ENCODE measurements at regions not wholly inside any gene's neighbourhood (a gene's known extent, or its start where the extent isn't known, plus 50 kb on each side); places are given as distances from the start of the nearest gene placed in this dataset.

DNA sequence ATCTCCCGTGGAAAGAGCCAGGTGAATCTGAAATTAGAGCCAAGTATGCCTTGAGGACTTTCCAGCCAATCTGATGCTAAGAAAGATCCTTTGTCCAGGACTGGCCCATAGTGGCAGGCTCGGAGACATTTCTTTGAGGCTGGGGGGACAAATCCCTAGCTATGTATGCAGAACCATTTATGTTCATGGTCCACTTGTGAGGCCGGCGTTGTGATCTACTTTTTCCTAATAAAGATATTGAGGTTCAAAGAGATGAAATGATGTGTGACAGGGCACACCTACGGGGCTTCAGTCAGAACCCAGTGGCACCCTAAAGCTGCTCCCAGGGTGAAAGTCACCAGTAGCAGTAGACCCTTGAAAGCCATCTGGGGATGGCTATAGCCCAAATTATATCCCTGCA lies 120.3 kb upstream of the MAFB start:
- DNase-seq = no peak

DNA sequence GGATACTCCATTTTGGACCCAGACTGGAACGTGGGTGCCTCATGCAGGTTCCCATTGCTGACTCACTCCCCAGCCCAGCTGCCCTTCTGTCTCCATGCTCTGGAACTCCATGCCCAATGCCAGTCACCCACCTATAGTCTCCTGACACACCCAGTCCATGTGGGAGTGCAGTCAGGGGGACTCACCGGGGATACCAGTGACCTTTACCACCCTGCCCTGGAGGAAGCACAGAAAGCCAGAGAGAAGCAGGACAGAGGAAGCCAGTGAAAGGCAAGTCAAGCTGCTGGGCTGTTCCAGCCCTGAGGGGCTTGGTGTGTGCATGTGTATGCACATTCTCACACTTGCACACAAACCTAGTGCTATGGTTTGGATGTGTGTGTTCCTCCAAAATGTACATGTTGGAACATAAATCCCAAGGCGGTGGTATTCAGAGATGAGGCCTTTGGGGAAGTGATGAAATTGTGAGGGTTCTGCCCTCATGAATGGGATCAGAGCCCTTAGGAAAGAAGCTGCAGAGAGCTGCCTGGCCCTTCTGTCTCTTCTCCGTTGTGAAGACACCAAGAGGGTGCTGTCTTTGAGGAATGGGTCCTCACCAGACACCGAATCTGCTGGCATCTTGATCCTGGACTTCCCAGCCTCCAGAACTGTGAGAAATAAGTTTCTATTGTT lies 121.4 kb upstream of the MAFB start:
- DNase-seq = no peak

DNA sequence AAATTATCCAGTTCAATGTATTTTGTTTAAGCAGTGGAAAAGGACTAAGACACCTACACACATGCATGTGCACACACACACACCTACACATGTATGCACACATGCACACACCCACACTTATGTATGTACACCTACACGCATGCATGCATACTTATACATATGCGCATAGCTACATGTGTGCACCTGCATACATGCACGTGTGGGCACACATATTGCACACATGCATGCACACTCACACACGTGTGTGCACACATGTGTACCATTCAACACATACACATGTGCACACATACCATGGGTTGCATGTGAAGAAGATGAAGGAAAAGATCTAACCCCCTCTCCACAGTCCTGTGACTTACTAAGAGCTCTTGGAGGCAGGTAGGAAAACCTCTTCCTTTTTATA lies 122.0 kb upstream of the MAFB start:
- no peak for DNase-seq

DNA sequence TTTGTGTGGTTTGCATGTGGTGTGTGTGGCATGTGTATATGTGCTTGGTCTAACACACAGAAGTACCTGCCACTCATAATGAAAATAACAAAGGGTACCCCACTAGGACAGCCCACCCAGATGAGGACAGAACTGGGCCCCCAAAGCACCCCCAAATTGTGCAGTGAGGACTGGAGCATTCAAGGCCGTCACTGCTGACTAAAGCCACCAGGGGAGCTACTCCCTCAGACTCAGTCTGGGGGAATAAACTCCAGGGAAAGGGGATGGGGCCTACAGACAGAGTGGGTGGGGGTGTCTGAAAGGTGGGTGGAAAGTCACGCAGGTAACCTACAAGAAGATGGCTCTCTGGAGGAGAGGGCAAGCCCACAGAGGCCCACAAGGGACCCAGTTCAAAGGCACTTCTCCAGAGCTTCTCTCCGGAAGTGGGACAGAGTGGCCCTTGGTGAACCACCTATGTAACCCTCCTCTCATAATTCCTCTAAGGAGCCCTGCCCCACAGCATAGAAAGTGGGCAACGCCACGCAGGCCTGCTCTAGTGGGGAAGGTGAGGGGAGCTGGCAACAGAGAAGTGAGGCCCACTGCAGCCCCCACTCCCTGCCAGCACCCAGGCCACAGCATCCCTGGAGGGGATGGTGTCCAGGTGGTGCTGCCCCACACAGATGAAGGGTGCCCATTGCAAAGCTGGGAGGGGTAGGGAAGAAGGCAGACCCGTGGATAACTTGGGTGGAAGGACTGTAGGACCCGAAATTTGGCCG lies 122.8 kb upstream of the MAFB start:
- DNase-seq = no peak

DNA sequence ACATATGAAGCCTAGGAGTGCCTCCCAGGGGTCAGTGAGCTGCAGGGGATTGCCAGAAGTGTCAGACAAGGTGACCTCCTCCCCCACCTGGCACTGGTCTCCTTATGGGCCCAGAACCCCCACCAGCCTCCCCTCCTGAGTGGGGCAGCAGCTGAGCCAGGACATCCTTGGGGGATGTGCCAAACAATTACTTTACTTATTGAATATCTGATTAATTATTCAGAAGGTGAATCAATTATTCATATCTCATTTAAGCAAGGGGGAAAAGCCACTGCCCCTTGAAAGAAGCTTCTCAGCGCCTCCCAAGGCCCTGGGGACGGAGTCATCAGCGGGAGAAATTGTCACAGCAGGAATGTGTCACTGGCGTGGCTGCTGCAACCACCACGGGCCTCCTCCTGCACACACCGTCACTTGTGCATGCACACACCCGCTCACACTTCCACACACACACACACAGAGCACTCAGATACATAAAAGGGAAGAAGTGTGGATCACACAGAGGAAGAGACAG lies 123.4 kb upstream of the MAFB start:
- DNase-seq = no peak

DNA sequence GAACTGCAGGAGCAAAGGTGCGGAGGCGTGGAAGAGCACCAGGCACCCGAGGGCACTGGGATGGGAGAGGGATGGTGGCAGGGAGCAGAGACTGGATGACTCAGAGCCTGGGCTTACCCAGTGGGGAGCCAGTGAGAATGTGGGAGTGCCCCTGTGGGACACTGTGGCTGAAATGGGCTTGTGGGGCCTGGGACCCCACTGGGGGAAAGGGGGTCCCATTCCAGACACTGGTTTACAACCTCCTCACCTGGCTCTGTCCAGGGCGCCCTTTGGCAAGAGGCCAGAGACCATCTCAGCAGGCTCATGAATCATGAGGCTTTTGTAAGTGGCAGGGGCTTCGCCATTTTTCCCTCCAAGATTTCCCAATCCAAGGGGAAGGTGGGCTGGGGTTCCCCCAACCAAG lies 124.0 kb upstream of the MAFB start:
- DNase-seq = no peak

DNA sequence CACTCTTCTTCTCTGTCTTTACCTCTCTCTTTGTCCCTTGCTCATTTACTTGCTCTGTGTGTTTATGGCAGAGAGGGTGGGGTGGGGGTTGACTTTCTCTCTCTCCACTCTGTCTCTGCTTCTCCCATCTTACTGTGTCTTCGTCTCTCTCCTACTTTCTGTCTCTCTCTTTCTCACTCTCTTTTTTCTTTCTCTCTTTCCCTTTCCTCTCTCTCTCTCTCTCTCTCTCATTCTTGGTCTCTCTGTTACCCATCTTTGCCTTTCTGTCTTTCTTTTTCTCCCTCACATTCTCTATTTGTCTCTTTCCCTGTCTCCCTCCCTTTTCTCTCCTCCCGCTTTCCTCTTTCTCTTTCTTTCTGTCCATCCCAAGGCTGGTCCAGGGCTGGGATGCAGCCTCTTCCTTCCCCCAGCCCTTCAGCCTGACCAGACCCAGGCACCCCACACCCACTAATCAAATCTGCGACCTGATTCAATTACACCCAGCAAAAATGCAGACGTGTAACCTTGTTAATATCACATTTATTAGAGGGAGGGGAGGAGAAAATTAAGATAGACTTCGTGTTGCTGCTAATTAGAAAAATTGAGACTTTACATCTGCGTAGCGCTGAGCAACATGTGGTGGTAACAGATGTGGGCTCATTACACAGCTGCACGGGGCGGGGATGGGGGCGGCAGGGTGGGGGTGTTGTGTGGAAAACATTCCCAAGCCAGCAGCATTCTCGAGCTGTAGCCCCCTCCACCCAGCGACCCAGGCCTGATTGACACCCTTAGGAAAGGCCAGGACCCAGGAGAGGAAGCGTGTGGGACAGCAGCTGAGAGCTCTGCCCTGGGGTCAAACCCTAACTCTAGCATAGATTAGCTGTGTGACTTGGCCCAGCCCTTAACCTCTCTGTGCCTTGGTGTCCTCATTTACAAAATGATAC lies 124.9 kb upstream of the MAFB start:
- no peak for DNase-seq

DNA sequence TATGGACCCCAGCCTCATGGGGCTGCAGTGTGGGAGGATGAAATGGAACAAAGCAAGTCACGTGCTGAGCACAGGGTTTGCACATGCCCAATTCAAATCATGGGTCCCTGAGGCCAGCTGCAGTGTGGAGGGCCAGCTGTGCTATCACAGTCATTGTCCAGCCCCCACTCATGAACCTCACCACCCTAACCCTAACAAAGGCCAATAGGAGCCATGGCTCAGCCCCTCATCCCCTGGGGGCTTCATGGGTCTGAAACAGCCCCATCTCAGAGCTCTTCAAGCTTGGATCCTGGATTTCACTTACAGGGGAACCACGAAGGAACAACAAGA lies 125.6 kb upstream of the MAFB start:
- no peak for DNase-seq

DNA sequence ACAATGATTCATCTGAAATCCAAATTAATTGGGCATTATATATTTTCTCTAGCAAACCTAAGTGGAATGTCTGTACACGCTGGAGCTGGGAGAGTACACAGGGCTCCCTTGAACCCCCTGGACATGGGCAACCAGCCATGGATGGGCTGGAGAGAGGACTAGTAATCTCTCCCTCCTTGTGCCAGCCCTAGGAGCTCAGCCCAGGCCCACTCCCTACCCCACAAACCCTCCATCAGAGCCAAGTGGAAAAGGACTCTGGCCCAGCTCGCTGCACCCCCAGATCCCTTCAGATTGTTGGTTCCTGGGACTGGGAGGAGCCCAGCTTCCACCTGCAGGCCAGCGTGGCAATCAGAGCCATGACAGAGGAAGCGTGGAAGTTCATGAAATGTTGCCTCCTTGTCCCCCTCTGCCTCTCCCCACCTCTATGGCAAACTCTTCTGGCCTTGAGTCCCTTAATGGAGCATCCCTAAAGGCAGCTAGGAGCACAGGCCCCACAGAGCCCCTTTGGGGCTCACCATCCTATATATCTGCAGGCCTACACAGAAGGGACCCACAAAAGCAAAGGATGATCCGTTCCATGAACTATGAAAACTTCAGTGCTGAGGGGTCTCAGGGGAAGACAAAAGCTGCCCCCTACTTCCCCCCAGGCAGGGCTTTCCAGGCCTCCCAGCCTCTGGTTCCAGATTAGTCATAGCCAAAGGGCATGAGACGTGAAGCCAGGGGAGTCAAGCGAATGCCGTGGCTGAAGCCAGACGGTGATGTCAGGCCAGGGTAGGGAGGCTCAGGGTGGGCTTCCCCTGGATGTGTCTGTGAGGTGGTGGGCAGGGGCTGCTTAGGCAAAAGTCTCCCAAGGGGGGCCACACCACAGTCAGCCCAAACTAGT lies 126.4 kb upstream of the MAFB start:
- no peak for DNase-seq

DNA sequence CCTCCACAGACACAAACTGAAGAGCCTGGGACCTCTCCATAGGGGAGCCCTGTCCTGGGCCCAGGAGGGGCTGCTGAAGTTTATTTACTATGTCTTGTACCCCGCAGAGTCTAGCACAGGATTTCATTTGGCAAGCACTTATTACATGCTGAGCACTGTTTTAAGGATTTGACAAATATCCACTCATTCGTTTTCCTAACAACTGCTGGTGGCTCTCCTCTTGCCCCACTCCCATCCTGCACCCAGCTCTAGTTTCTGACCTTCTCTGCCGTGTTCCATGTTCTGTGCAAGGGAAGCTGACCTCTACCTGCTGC lies 127.0 kb upstream of the MAFB start:
- no peak for DNase-seq

DNA sequence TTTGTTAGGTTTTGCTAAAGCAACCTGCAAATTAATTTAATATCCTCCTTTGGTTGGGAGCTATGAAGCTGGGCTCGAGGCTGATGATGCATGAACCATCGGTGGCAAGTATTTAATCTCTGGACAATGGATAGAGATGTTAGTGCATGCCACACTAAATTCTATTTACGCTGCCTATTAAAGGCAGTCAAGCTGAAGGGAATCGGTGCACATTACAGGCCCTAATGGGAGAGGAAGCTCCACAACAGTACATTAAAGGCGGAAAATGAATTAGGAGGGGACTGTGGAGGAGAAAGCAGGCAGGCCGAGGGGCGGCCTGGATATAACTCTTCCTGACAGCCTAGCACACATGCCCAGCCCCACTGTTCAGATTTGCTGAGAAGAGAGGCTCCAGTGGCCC lies 132.4 kb upstream of the MAFB start:
- DNase-seq = no peak

DNA sequence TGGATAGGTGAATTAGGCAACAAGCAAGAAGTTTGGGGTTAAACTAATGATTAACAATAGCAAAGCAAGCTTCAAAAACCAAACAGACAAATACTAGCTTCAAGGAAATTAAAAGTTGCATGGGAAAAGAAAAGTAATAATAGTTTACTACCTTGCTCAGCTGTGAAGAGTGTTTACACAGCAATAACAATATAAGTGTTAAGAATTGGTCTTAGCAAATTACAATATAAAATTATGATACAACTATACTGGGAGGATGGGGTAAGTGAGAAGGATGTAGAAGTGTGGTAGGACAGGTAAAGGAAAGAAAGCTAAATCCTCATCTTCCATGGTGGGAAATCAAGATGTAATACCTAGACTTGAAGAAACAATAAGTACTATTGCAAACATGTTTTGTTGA lies 137.7 kb upstream of the MAFB start:
- no peak for DNase-seq

DNA sequence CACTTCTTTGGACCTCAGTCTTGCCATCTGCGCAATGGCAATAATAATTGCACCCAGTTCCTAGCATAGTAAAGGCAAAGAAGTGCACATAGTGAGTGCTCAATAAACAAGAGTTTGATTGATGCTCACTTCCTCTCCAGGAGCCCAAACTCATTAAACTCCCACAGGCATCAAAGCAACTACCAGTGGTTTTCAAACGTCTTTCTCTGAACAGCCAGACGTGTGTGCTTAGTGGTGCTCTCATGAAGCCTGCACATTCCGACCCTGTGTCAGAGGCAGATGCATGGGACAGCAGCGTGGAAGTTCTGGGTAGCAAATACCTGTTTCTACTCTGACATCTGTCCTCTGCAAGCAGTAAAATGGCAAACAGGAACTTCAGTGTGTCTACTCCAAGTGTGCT lies 146.3 kb upstream of the MAFB start:
- DNase-seq = no peak

DNA sequence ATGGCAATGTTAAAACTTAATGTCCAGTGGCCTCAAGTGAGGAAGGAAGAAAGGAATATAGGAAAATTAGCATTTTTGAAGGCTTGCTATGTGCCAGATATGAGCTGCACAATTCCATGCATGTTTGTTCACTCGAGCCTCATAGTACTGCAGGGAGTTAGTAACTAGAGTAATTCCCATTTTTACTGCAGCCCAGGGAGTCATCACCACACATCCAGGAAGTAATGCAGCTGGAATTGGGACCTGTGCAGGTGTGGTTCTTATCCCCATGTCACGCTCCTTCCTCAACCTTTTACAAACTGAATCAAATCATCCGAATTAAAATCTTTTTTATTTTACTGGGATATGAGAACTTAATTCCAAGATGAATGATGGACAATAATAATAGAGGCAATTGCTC lies 149.5 kb upstream of the MAFB start:
- DNase-seq = no peak

DNA sequence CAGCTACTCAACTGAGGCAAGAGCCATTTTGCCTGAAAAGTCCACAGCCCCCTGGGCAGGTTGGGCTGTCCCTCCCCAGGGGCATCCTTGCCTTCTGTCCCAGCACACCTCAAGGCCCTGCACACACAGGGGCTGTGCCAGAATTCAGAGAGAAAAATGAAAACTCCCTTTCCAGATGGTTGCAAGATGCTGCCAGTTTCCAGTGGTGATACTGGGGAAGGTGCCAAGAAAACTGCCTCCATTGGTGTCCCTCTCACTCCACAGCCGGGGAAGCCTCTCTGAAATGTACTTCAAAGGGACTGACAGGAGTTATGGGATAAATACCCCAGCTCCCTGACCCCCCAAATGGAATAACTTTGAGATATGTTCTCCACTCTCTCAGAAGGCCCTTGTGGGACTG lies 154.2 kb upstream of the MAFB start:
- no peak for DNase-seq

DNA sequence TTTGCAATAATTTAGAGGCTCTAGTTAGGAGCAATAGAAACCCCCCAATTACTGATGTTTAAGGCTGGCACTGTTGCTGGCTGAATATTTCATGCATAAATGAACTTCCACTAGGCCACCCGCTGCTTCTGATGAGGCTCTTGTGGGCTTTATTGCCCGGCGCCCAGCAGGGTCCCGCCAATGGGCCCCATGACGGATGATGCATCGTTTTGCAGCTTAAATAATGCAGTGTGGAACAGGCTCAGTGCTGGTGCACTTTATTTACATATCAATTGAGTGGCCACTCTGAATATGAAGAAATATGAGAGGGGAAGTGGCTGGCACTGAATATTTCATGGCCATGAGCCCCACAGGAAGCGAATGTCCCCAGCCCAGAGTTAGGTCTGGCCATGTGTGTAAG lies 155.3 kb upstream of the MAFB start:
- DNase-seq = no peak

DNA sequence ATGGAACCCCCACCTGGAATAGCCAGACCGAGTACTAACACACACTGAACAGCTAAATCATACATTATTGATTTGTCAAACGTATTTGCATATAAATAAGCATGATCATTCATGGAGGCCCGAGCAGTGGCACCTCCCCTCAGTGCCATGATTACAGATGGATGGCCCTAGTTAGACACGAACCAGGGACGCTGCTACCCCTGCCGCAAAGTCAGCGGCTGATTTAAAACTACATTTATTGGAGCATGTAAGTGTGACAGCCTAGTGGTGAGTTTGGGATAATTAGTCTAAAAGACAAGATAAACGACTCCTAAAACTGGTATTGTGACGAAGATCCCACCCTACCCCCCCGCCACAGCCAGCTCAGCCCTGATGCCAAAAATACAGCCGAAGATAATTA lies 159.1 kb upstream of the MAFB start:
- DNase-seq = no peak

DNA sequence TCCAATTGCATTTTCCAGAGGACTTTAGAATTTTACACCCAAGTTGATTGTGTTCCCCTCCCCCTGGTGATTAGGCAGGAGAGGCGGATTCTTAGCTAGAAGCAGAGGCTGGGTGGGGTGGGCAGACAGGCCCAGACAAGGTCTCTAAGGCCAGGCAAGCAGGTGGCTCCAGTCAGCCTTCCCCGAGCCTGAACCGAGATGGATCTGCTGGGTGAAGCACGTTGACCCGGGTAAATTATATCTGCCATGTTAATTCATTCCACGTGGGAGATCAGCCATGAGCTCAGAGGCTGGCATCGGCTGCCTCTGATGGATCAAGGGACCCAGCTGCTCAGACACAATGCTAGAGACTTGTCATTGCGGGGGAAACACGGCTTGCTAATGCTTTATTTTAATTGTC lies 159.5 kb upstream of the MAFB start:
- DNase-seq = no peak

DNA sequence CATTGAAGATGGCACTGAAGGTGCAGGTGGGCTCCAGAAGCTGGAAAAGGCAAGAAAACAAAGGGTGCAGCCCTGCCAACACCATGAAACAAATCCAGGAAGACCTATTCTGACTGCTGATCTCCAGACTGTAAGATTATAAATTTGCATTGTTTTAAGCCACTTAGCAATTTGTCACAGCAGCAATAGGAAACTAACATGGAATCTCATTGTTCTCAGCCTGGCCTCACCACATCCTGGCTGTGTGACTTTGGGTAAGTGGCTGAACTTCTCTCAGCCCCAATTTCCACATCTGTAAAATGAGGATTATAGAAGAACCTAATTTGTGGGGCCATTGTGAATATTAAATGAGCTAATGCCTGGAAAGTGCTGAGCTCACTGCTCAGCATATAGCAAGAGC lies 160.4 kb upstream of the MAFB start:
- DNase-seq = no peak

DNA sequence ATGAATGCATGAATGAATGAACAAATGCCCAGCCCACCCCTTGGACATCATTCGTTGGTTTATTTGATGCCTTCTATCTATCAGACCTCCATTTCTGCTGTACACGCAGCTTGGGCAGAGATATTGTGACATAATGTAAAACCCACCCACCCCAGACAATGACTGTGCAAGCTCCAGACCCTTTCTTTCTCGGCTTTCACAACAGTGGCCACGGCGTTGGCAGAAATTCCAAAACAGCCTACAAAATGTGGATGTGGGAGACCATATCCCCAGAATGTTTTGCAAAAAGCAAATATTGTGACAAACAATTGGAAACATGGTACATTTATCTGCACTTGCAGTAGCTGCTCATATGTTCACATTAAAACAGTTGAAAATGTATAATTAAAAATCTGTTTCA lies 162.0 kb upstream of the MAFB start:
- no peak for DNase-seq

DNA sequence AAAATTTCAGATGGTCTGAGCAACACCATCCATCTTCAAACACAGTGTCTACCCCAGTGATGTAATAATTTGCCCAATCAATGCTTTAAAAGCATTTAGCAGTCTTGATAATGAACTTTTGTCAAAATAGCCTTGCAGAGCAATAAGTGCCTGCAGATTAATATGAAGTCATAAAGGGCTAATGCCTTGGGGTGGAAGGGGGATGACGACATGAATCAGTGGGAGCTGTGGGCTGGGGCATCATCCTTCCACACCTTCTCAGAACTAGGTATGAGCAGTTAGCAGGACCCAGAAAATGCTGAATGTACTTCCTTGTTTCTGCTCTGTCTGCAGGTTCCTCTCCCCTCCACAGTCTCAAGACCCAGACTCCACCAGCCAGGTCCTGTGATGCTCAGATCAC lies 166.2 kb upstream of the MAFB start:
- no peak for DNase-seq

DNA sequence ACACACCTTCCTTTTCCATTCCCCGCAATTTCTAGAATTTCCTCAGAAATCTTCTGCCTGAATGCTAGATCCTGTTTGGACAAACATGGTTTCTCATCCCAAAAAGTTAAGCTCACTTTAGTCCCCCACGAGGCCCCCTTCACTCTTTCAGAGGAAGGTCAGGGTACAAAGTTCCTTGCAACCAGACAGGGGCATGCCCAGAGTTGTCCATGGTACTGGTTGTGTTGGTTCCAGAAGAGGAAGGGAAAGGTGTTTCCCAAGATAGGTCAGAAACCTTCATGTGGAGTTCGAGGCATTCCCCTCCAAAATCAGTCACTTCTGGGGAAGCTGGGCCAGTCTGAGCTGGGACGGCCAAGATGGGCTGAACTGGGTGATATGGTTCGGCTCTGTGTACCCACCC lies 167.6 kb upstream of the MAFB start:
- DNase-seq = no peak

DNA sequence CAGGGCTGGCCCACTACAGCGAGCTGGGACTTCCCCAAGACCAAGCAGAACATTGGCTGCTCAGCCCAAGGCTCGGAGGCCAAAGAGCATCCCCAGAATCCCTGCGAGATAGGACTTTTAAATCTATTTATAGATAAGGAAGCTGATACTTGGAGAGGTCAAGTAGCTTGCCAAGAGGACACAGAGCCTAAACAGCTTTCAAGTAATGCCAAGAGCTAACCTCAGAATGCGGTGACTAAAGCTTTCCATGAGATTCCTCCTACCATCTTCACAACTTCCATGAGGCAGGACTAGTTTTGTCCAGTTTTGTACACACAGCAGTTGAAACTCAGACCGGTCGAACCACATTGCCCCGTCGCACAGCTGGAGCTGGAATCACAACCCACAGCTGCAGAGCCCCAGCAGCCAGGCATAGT lies 168.1 kb upstream of the TOP1 start:
- DNase-seq = peak; percentile 17

Data from NCI-H510A (cell line).